ENCODE measurements at regions not wholly inside any gene's neighbourhood (a gene's known extent, or its start where the extent isn't known, plus 50 kb on each side); places are given as distances from the start of the nearest gene placed in this dataset.

DNA sequence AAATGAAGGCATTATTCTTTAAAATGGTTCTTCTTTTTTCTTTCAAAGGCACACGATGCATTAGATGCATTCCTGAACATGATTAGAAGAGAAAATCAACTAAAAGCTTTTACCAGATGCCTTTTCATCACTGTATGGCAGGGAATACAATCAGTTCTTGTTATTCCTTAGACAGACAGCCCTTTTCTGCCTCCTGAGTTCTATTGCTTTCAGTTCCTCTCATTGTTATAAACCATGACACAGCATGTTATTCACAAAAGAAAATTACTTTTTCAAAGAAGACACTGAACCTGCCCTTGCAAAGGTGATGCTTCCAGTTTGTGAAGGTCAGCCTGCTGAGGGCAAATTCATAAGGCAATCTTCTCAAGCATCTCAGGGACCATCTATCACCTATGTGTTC lies 70.1 kb downstream of the FAM181B start:
- Histone ChIP-seq H3K23ac (ENCODE audit: low read length) (no peak overlapping the region), H3K9ac (ENCODE audit: low read length) (no peak overlapping the region), H4K8ac (ENCODE audit: low read depth, low read length) (no peak overlapping the region), H2AK5ac (ENCODE audit: low read length) (no peak overlapping the region), H3K4me1 (ENCODE audit: control insufficient read depth in 1 of 2, insufficient read depth in 2 of 2, low read length in 2 of 2) (no peaks in the 10 kb centered on the region), H3K79me1 (ENCODE audit: low read length) (no peaks in the 10 kb centered on the region), H3K4ac (ENCODE audit: low read depth, low read length) (no peak overlapping the region), H4K91ac (ENCODE audit: low read depth, low read length) (no peak overlapping the region), H3K27ac (ENCODE audit: low read depth, low read length) (peak overlapping the region; percentile 26), H3K27me3 (ENCODE audit: insufficient read depth, low read length) (no peaks in the 10 kb centered on the region), H3K36me3 (ENCODE audit: control insufficient read depth in 1 of 2, insufficient read depth in 2 of 2, low read length in 2 of 2) (no peaks in the 10 kb centered on the region), H3K79me2 (ENCODE audit: control insufficient read depth, insufficient read depth, low read length, poor library complexity) (no peaks in the 10 kb centered on the region), H2AFZ (ENCODE audit: insufficient read depth, low read length, poor library complexity) (no peak overlapping the region), H2BK12ac (ENCODE audit: low read length) (no peak overlapping the region), H2BK5ac (ENCODE audit: low read depth, low read length, poor library complexity) (no peak overlapping the region), H3K4me3 (ENCODE audit: low read depth, low read length) (no peak overlapping the region), H3K4me2 (ENCODE audit: low read length) (no peak overlapping the region), H3K14ac (ENCODE audit: low read length) (no peak overlapping the region), H3K18ac (ENCODE audit: low read length) (no peak overlapping the region), H4K12ac (ENCODE audit: low read depth, low read length) (no peak overlapping the region), H2BK120ac (ENCODE audit: insufficient read depth, low read length, poor library complexity) (no peak overlapping the region), H3K9me3 (ENCODE audit: insufficient read depth, low read depth, low read length) (no peaks in the 10 kb centered on the region)
- no CpG with 5 or more reads among the region's 1 CpG for WGBS (ENCODE audit: extremely low coverage, insufficient coverage, insufficient read length)
- no peak for DNase-seq

DNA sequence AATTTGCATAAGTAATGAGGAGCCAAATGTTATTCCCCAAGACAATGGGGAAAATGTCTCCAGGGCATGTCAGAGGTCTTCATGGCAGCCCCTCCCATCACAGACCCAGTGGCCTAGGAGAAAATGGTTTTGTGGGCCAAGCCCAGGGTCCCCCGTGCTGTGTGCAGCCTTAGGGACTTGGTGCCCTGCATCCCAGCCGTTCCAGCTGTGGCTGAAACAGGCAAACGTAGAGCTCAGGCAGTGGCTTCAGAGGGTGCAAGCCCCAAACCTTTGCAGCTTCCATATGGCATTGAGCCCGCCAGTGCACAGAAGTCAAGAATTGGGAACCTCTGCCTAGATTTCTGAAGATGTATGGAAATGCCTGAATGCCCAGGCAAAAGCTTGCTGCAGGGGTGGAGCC lies 79.9 kb downstream of the FAM181B start:
- no peak overlapping the region for H3K14ac ChIP-seq (ENCODE audit: low read length)
- no peak overlapping the region for H3K4me3 ChIP-seq (ENCODE audit: low read depth, low read length)
- H2BK12ac ChIP-seq (ENCODE audit: low read length), result no peak overlapping the region
- no peak overlapping the region for H3K9ac ChIP-seq (ENCODE audit: low read length)
- H3K18ac ChIP-seq (ENCODE audit: low read length), result no peak overlapping the region
- H3K4ac ChIP-seq (ENCODE audit: low read depth, low read length), result no peak overlapping the region
- H4K8ac ChIP-seq (ENCODE audit: low read depth, low read length), result no peak overlapping the region
- H3K27ac ChIP-seq (ENCODE audit: low read depth, low read length), result no peak overlapping the region
- no peak overlapping the region for H2AFZ ChIP-seq (ENCODE audit: insufficient read depth, low read length, poor library complexity)
- H4K12ac ChIP-seq (ENCODE audit: low read depth, low read length), result no peak overlapping the region
- DNase-seq, result no peak
- H3K27me3 ChIP-seq (ENCODE audit: insufficient read depth, low read length), result no peaks in the 10 kb centered on the region
- H2BK120ac ChIP-seq (ENCODE audit: insufficient read depth, low read length, poor library complexity), result no peak overlapping the region
- WGBS (ENCODE audit: extremely low coverage, insufficient coverage, insufficient read length), result no CpG with 5 or more reads among the region's 4 CpGs
- no peaks in the 10 kb centered on the region for H3K36me3 ChIP-seq (ENCODE audit: control insufficient read depth in 1 of 2, insufficient read depth in 2 of 2, low read length in 2 of 2)
- H3K4me1 ChIP-seq (ENCODE audit: control insufficient read depth in 1 of 2, insufficient read depth in 2 of 2, low read length in 2 of 2), result no peaks in the 10 kb centered on the region
- H2AK5ac ChIP-seq (ENCODE audit: low read length), result no peak overlapping the region
- H3K4me2 ChIP-seq (ENCODE audit: low read length), result no peak overlapping the region
- H3K23ac ChIP-seq (ENCODE audit: low read length), result no peak overlapping the region
- no peak overlapping the region for H2BK5ac ChIP-seq (ENCODE audit: low read depth, low read length, poor library complexity)
- no peaks in the 10 kb centered on the region for H3K9me3 ChIP-seq (ENCODE audit: insufficient read depth, low read depth, low read length)
- H3K79me2 ChIP-seq (ENCODE audit: control insufficient read depth, insufficient read depth, low read length, poor library complexity), result no peaks in the 10 kb centered on the region
- H3K79me1 ChIP-seq (ENCODE audit: low read length), result no peaks in the 10 kb centered on the region
- H4K91ac ChIP-seq (ENCODE audit: low read depth, low read length), result no peak overlapping the region

DNA sequence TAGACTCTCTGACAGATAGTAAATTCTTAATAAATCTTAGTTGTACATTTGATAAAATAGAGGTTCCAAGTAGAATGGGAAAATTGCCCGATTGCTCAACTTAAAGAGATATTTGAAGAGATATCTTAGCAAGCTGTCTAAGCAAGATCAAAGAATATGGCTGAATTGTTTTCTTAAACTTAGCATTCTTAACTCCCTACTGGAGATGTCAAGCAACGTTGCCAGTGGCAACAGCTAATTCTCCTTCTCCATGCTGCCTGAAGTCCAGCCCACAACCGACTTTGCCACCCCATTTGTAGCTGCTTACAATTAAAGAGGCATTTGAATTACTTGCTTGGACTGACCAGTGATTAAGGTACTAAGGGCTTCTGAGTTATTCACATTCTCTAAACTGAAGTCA lies 94.4 kb downstream of the FAM181B start:
- no peak for DNase-seq
- H2BK120ac ChIP-seq (ENCODE audit: insufficient read depth, low read length, poor library complexity), result no peak overlapping the region
- no peak overlapping the region for H4K91ac ChIP-seq (ENCODE audit: low read depth, low read length)
- H3K18ac ChIP-seq (ENCODE audit: low read length), result no peak overlapping the region
- no peak overlapping the region for H3K14ac ChIP-seq (ENCODE audit: low read length)
- no peak overlapping the region for H3K27ac ChIP-seq (ENCODE audit: low read depth, low read length)
- no peaks in the 10 kb centered on the region for H3K27me3 ChIP-seq (ENCODE audit: insufficient read depth, low read length)
- no CpG with 5 or more reads among the region's 3 CpGs for WGBS (ENCODE audit: extremely low coverage, insufficient coverage, insufficient read length)
- no peak overlapping the region for H3K23ac ChIP-seq (ENCODE audit: low read length)
- H2BK5ac ChIP-seq (ENCODE audit: low read depth, low read length, poor library complexity), result no peak overlapping the region
- H2AFZ ChIP-seq (ENCODE audit: insufficient read depth, low read length, poor library complexity), result no peak overlapping the region
- no peak overlapping the region for H2AK5ac ChIP-seq (ENCODE audit: low read length)
- peak overlapping the region; percentile 27 for H2BK12ac ChIP-seq (ENCODE audit: low read length)
- H4K12ac ChIP-seq (ENCODE audit: low read depth, low read length), result no peak overlapping the region
- H3K4me1 ChIP-seq (ENCODE audit: control insufficient read depth in 1 of 2, insufficient read depth in 2 of 2, low read length in 2 of 2), result peaks cover 5 to 8% of the 10 kb centered on the region in 2 experiments
- H4K8ac ChIP-seq (ENCODE audit: low read depth, low read length), result no peak overlapping the region
- H3K9ac ChIP-seq (ENCODE audit: low read length), result no peak overlapping the region
- H3K79me1 ChIP-seq (ENCODE audit: low read length), result peaks cover 7% of the 10 kb centered on the region
- no peak overlapping the region for H3K4me3 ChIP-seq (ENCODE audit: low read depth, low read length)
- no peak overlapping the region for H3K4me2 ChIP-seq (ENCODE audit: low read length)
- no peaks in the 10 kb centered on the region for H3K36me3 ChIP-seq (ENCODE audit: control insufficient read depth in 1 of 2, insufficient read depth in 2 of 2, low read length in 2 of 2)
- H3K4ac ChIP-seq (ENCODE audit: low read depth, low read length), result no peak overlapping the region
- H3K9me3 ChIP-seq (ENCODE audit: insufficient read depth, low read depth, low read length), result no peaks in the 10 kb centered on the region
- no peaks in the 10 kb centered on the region for H3K79me2 ChIP-seq (ENCODE audit: control insufficient read depth, insufficient read depth, low read length, poor library complexity)

DNA sequence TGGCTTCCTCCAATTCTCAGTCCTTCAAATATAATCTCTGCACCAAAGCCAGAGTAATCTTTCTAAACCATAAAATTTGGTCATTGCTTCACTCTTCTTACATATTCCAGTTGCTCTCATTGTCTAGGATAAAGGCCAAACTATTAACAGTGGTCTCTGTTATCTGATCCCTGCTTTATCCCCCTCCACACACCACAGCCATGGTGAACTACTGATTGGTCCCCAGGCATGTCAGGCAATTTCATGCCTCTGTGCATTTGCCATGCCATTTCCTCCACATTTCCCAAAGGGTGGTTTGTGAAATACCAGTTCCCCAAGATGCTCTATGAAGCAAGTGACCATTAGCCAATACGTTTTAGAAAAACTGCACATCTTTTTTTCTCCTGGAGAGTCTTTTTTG lies 97.0 kb downstream of the FAM181B start:
- no peak overlapping the region for H3K18ac ChIP-seq (ENCODE audit: low read length)
- H3K9me3 ChIP-seq (ENCODE audit: insufficient read depth, low read depth, low read length), result no peaks in the 10 kb centered on the region
- H3K4me1 ChIP-seq (ENCODE audit: control insufficient read depth in 1 of 2, insufficient read depth in 2 of 2, low read length in 2 of 2), result peaks cover 5 to 8% of the 10 kb centered on the region in 2 experiments
- peak overlapping the region; percentile 56 for H3K14ac ChIP-seq (ENCODE audit: low read length)
- H3K27me3 ChIP-seq (ENCODE audit: insufficient read depth, low read length), result no peaks in the 10 kb centered on the region
- no peak overlapping the region for H4K91ac ChIP-seq (ENCODE audit: low read depth, low read length)
- H2BK5ac ChIP-seq (ENCODE audit: low read depth, low read length, poor library complexity), result no peak overlapping the region
- H3K36me3 ChIP-seq (ENCODE audit: control insufficient read depth in 1 of 2, insufficient read depth in 2 of 2, low read length in 2 of 2), result no peaks in the 10 kb centered on the region
- no peak for DNase-seq
- H2BK12ac ChIP-seq (ENCODE audit: low read length), result peak overlapping the region; percentile 91
- H3K4ac ChIP-seq (ENCODE audit: low read depth, low read length), result no peak overlapping the region
- H2AK5ac ChIP-seq (ENCODE audit: low read length), result no peak overlapping the region
- no CpG with 5 or more reads among the region's 1 CpG for WGBS (ENCODE audit: extremely low coverage, insufficient coverage, insufficient read length)
- peak overlapping the region; percentile 83 for H2BK120ac ChIP-seq (ENCODE audit: insufficient read depth, low read length, poor library complexity)
- no peak overlapping the region for H3K27ac ChIP-seq (ENCODE audit: low read depth, low read length)
- no peaks in the 10 kb centered on the region for H3K79me2 ChIP-seq (ENCODE audit: control insufficient read depth, insufficient read depth, low read length, poor library complexity)
- no peak overlapping the region for H3K23ac ChIP-seq (ENCODE audit: low read length)
- no peak overlapping the region for H3K4me2 ChIP-seq (ENCODE audit: low read length)
- H3K9ac ChIP-seq (ENCODE audit: low read length), result no peak overlapping the region
- H4K8ac ChIP-seq (ENCODE audit: low read depth, low read length), result no peak overlapping the region
- H4K12ac ChIP-seq (ENCODE audit: low read depth, low read length), result no peak overlapping the region
- H3K4me3 ChIP-seq (ENCODE audit: low read depth, low read length), result no peak overlapping the region
- H3K79me1 ChIP-seq (ENCODE audit: low read length), result peaks cover 5% of the 10 kb centered on the region
- no peak overlapping the region for H2AFZ ChIP-seq (ENCODE audit: insufficient read depth, low read length, poor library complexity)

All from trophoblast cell (in vitro differentiated cells and primary cell).